Prostate gland (tissue), 2 donors: ENCODE measurements at regions not wholly inside any gene's neighbourhood (a gene's known extent, or its start where the extent isn't known, plus 50 kb on each side); places are given as distances from the start of the nearest gene placed in this dataset.

Source experiments
- CTCF ChIP-seq, 4 experiments: fragments of 200-600 bp in 2 of 4; fragments of 450-650 bp in 2 of 4; sonication (generic) in 2 of 4; IDR thresholded peaks; 1 replicate in 3 of 4; 2 replicates in 1 of 4; pipeline ENCODE4 v1.5.1; 2016 to 2019; ENCODE audit warnings: antibody characterized with exemption in 4 of 4, mild to moderate bottlenecking in 2 of 4, moderate library complexity in 2 of 4
- POLR2A ChIP-seq: fragments of 450-650 bp; IDR thresholded peaks from one replicate; pipeline ENCODE4 v1.6.1; 2016; ENCODE audit warnings: antibody characterized with exemption, mild to moderate bottlenecking
- POLR2AphosphoS5 ChIP-seq: sonication (generic); formaldehyde crosslinking; IDR thresholded peaks from one replicate; pipeline ENCODE4 v1.6.1; 2017; ENCODE audit warnings: antibody characterized with exemption

GRCh38 chr5:98989727-98990126, 60.9 kb upstream of the CHD1 start:
- TF ChIP-seq CTCF (IDR thresholded peaks at IDR 0.05), result no peak
- no peak for TF ChIP-seq POLR2AphosphoS5
- TF ChIP-seq POLR2A, result no peak
